Sciatic nerve (tissue), 2 donors: ENCODE measurements at regions not wholly inside any gene's neighbourhood (a gene's known extent, or its start where the extent isn't known, plus 50 kb on each side); places are given as distances from the start of the nearest gene placed in this dataset.

Source experiments
- ATAC-seq: fragments of 200-7000 bp; cut with Tn5 transposase; one replicate; pipeline ENCODE4 v1.9.1; 2020; ENCODE audit warnings: mild to moderate bottlenecking, moderate library complexity
- DNase-seq: peaks from one replicate; pipeline ENCODE4 v3.0.0-alpha.2; 2020; ENCODE audit warnings: low spot score
- intact Hi-C: fragments of 100-400 bp; cut with DNase I; formaldehyde crosslinking; loops from one replicate; pipeline ENCODE4 v1.14.2; 2022
- donor health status: DM: no; HTN: no; CAD: no.
- donor health status: DM: no; HTN: no; CAD: no.

DNA sequence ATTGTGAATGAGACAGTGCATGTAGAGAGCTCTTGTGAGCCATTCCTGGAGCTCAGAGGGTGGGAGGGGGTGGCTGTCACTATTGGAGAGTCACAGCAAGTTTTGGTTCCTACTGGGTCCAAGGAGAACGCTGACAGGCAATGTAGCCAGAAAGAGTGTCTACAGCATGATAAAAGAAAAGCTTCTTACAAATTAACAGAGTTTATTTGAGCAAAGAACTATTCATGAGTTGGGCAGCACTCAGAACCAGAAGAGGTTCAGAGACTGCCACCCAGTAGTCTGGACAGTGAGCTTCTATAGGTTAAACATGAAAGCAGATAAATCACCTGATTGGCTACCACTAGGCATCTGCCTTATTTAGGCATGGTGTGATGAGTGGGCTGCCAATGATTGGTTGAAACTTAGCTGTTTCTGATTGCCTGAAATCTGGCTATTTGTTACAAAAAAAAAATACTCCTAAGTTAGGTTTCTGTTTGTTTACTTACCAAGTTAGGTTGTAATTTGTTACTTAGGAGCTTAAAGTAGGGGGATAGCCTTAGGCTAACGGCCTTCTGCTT lies 473.4 kb downstream of the PREX1 start:
- ATAC-seq, result no peak
- intact Hi-C loops, result no loop called here
- no peak for DNase-seq

- DNase-seq (no peak), ATAC-seq (no peak)
- intact Hi-C loops, result no loop called here
Observed at GRCh38 chr20:48352628-48353027, 475.2 kb downstream of the PREX1 start.

- no peak for DNase-seq
- no peak for ATAC-seq
- intact Hi-C loops, result no loop called here
Observed at GRCh38 chr20:48352042-48352441, 475.8 kb downstream of the PREX1 start.

GRCh38 chr20:48350313-48350988 lies 477.3 kb downstream of the PREX1 start:
- DNase-seq, result no peak

GRCh38 chr20:48349656-48350055 lies 478.1 kb downstream of the PREX1 start:
- DNase-seq (no peak), ATAC-seq (no peak)
- intact Hi-C loops, result no loop called here

More at GRCh38 chr20:48350313-48350988, 477.3 kb downstream of the PREX1 start:
- intact Hi-C loops, result no loop called here
- ATAC-seq, result no peak

DNA sequence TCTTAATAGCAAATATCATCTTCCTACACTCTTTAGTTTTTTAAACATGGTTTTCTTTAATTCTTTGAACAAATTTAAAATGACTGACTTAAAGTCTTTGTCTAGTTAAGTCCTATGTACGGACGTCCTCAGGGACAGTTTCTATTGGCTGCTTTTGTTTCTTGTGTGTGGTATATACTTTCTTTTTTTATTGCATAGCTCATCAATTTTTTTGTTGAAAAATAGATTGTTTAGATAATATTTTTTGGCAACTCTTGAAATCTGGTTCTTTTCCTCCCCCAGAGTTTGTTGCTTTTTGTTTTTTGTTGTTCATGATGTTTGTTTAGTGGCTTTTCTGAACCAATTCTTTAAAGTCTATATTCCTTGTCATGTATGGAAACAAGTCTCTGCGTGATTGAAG lies 479.8 kb downstream of the PREX1 start:
- ATAC-seq, result no peak
- DNase-seq, result no peak
- intact Hi-C loops, result no loop called here

DNA sequence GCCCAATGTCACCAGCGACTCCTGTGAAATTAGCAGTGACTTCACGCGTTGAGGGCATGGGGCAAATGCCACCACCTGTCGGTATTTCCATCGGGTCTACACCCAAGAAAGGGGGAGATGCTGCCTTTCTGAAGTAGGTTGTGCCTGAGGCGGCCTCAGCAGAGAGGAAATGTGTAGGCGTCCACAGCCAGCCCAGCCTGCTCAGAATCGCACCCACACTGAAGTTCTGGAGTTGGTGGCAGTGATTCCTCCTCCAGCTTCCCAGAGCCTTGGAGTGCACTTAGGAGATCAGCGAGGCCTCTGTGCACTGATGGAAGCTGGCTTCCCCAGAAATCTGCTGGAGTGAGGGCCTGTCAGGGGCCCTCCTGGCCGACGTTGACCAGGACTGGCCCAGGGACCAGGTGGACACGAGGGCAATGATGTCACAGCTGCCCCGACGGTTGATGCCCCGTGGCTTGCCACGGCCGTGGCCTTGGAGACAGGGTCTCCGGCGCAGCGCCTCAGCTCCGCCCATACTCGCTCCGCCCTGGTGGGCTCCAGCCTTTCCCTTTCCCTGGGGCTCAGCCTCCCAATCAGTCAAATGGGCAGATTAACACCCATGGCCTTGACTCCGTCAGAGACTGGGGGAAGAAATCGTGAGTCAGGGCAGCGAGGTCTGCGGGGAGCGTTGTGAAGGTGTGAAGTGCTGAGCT lies 484.8 kb downstream of the PREX1 start:
- ATAC-seq, result no peak

GRCh38 chr20:48340883-48341281 lies 486.9 kb downstream of the PREX1 start:
- intact Hi-C loops, result no loop called here
- DNase-seq (no peak), ATAC-seq (no peak)

More for the DNA sequence above, 484.8 kb downstream of the PREX1 start:
- no peak for DNase-seq
- intact Hi-C loops, result no loop called here

GRCh38 chr20:48339986-48340882 lies 487.6 kb downstream of the PREX1 start:
- intact Hi-C loops, result no loop called here
- no peak for DNase-seq
- ATAC-seq, result peak; percentile 13

DNA sequence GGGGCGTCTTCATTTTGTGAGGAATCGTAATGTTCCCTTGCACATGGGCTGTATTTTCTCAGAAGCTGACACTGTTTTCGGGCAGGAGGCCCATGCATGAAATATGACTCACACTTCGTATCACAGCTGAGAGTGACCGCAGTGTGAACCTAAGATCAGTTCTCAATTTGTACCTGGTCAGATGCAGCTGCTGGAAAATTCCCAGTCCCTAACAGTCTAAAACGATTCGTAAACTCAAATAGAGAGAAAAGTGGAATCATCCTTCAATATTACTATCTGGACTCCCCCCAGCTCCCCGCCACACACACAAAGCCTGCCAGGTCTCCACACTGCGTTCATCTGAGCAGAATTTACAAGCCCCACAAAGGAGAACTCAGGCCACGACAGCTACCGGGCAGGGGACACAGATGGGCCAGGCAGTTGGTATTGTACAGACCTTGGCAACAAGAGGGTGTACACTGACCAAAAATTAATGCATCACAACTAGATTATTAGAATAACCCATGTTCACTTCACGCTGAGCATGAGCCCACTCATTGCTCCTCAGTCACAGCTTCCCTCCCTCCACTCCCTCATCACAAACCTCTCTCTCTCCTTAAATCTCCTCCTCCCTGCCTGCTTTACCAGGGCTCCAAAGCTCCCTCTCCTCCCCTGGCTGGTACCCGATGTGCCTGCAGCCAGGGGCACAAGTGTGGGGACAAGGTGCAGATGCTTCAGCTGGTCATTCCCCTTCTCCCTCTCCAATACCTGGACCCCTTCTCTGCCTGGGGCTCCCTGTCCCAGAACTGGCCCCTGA lies 488.4 kb downstream of the PREX1 start:
- intact Hi-C loops, result no loop called here
- DNase-seq (no peak), ATAC-seq (peak; percentile 67)

- no peak for DNase-seq
- ATAC-seq, result no peak
- intact Hi-C loops, result no loop called here
Observed at GRCh38 chr20:48338717-48339116, 489.1 kb downstream of the PREX1 start.

- DNase-seq (no peak), ATAC-seq (no peak)
- intact Hi-C loops, result no loop called here
Observed at GRCh38 chr20:48336597-48336996, 491.2 kb downstream of the PREX1 start.

DNA sequence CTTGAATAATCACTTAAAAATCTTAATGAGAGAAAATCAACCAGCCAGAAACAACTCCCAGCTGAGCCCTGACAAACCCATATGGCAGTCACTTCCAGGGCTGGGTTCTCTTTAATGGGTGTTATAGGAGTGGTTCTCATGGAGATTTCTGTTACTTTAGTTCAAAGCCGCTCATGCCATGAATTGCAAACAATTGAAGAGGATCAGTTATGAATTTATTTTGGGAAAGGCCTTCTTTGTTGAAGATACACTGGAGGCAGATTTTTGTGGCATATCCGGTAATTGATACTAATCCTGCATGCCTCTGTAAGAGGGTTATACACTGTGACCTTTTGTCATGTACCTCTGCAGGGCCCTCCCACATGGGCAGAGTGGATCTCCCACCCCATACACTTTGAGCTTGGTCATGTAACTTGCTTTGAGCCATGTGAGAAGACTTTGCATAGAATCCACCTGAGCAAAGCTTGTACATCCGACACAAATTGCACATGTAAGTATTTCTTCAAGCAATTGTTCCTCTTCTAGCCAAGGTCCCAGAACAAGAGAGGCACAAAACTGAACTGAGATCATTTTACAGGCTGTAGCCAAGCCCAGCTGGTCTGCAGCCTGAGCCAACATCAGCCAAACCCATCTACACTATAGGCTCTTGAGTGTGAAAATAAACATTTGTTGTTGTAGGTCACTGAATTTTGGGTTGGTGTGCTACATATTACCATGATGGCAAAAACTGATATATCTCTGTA lies 492.3 kb downstream of the PREX1 start:
- ATAC-seq (no peak), DNase-seq (no peak)
- intact Hi-C loops, result no loop called here

DNA sequence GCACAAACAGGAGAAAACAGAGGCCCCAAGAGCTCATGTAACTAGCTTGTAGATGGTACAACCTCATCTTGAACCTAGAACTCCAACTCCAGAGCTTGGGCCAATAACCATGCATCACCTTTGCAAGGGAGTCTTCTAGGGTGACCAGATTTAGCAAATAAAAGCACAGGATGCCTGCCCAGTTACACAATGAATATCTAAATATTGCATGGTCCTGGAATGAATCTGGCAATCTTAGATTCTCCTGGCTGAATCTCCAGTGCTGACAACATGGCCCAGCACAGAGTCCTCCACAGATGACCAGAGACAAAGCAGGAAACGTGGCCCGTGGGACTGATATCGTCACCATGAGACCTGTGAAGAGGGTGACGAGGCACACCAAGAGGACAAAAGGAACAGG lies 494.1 kb downstream of the PREX1 start:
- intact Hi-C loops, result no loop called here
- DNase-seq, result no peak
- no peak for ATAC-seq

DNA sequence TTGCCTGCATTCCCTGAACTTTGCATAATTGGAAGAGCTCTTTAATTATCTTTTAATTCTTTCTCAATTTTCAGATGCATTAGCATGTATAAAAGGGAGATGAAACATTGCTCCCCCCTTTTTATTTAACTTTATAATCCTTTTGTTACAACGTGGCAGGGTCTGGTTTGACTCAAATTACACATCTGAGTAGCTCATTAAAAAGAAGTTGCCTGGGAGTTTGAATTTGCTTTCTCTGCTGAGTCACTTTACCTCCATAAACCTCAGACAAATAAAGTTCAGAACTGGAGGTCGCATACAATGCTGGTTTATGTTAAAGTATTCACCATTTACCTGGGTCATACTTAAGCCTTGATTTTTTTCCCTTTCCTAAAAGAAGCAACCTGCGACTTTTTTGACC lies 495.2 kb downstream of the PREX1 start:
- ATAC-seq (no peak), DNase-seq (no peak)
- intact Hi-C loops, result no loop called here

- no peak for ATAC-seq
- intact Hi-C loops, result no loop called here
- DNase-seq, result no peak
Observed at GRCh38 chr20:48331518-48332286, 496.1 kb downstream of the PREX1 start.
